ENCODE measurements at regions not wholly inside any gene's neighbourhood (a gene's known extent, or its start where the extent isn't known, plus 50 kb on each side); places are given as distances from the start of the nearest gene placed in this dataset.

DNA sequence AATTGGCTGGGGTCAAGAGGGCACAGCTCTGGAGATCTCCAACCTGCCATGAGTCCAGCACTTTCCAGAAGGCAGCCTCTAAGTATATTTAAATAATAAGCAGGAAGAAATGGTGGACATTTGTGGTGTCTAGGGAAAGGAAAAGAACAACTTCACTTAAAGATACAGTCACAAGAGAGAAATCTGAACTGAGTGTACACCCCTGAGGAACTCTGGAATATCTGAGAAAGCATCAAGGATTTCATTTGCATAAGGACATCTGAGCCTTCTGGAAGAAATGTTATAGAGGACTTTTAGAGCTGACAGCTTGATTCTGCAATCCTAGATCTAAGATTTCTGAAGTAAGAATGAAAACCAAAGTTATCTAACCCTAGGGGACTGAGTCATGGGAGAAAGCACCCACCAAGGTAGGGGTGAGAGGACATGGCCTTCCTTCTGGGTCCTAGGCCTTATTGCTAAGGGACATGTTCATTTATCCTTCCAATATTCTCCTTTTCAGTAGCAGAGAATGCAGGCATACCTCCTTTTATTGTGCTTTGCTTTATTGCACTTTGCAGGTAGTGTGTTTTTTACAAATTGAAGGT, 253.4 kb upstream of the SLC24A2 start:
- H3K27ac ChIP-seq = no peak overlapping the region
- TF ChIP-seq ZFX (IDR thresholded peaks at IDR 0.05; ENCODE audit: borderline replicate concordance) = no peak
- TF ChIP-seq, protein P1, sequence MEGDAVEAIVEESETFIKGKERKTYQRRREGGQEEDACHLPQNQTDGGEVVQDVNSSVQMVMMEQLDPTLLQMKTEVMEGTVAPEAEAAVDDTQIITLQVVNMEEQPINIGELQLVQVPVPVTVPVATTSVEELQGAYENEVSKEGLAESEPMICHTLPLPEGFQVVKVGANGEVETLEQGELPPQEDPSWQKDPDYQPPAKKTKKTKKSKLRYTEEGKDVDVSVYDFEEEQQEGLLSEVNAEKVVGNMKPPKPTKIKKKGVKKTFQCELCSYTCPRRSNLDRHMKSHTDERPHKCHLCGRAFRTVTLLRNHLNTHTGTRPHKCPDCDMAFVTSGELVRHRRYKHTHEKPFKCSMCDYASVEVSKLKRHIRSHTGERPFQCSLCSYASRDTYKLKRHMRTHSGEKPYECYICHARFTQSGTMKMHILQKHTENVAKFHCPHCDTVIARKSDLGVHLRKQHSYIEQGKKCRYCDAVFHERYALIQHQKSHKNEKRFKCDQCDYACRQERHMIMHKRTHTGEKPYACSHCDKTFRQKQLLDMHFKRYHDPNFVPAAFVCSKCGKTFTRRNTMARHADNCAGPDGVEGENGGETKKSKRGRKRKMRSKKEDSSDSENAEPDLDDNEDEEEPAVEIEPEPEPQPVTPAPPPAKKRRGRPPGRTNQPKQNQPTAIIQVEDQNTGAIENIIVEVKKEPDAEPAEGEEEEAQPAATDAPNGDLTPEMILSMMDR (IDR thresholded peaks at IDR 0.05) = no peak

DNA sequence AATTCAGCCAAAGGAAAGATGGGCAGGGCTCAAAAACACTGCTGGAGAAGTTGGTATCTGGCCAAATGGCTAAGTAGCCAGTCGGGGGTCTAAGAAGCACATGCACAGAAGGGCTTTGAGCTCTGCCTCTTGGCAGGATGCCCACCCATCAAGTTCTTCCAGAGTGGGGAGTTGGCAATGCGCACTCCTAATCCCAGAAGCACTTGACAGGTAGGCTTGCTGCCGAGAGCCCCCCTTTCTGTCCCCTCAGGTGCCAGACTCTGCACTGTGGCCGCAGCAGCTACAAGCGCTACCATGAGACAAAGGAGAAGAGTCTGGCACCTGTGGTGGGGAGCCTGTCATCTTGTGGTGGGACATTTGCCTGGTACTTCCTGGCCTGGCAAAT, 252.9 kb upstream of the SLC24A2 start:
- H3K27ac ChIP-seq = no peak overlapping the region

DNA sequence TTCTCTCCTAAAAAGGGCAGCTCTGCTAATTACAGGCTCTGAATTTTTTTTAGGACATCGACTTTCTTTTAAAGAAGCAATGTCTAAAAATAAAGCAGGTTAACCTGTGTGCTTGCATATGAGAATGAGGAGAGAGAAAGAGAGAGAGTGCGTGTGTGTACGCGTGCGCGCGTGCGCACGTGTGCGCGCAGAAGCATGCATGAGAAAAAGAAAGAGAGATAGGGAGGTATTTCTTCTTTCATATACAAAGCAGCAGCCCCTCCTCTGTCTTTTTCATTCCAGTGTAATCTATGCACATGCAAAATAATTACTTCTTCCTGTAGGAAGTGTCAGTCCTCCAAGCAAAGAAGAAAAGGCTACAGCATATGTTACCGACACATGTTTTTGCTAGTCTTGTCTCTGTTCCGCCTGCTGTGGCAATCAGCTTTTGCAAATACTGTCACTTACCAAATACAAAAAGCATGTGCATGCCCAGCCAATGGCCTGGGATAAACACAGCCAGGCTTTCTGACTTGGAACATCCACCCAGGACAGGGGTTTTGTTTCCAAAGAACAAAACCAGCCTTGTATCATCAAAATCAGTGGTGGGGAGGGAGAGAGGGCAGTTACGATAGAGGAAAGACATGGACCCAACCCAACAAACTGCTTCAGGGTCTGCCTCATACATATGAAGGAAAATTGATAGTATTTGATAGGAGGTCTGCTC, 252.3 kb upstream of the SLC24A2 start:
- no peak overlapping the region for H3K27ac ChIP-seq
- TF ChIP-seq, protein P1 (IDR thresholded peaks at IDR 0.05) = no peak
- no peak for TF ChIP-seq ZFX (IDR thresholded peaks at IDR 0.05; ENCODE audit: borderline replicate concordance)

More for the DNA sequence above, 252.9 kb upstream of the SLC24A2 start:
- TF ChIP-seq, protein P1 (IDR thresholded peaks at IDR 0.05) = no peak
- no peak for TF ChIP-seq ZFX (IDR thresholded peaks at IDR 0.05; ENCODE audit: borderline replicate concordance)

DNA sequence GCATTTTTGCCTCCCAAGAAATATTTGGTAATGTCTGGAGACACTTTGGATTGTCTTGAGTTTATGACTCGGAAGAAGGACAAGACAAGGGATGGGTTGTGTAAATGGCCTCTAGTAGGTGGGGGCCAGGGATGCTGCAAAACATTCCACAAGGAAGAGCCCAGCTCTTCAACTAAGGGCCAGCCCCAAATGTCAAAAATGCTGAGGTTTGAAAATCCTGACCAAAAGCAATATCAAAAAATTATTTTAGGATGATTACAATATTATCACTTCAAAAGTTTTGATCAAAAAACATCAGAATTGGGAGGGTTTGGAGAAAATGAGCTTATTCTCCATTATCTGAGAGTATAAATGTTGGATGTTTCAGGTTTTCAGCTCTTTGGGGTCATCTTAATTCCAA, 248.9 kb upstream of the SLC24A2 start:
- no peak for TF ChIP-seq ZFX (IDR thresholded peaks at IDR 0.05; ENCODE audit: borderline replicate concordance)
- TF ChIP-seq, protein P1 (IDR thresholded peaks at IDR 0.05) = no peak
- H3K27ac ChIP-seq = no peak overlapping the region

DNA sequence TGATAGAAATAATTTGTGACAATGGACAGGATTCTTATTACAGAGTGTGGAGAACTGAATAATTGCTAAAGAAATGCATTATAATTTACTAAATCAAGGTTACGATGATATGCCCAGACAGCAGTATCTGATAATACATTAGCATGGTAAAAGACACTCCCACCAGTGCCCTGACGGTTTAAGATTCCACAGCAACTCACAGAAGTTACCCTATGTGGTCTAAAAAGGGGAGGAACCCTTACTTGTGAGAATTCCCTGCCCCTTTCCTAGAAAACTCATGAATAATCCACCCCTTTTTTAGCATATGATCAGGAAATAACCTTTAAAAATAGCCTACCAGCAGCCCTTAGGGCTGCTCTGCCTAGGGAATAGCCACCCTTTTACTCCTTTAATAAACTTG, 244.7 kb upstream of the SLC24A2 start:
- TF ChIP-seq, protein P1 (IDR thresholded peaks at IDR 0.05) = no peak
- no peak for TF ChIP-seq ZFX (IDR thresholded peaks at IDR 0.05; ENCODE audit: borderline replicate concordance)
- H3K27ac ChIP-seq = no peak overlapping the region

DNA sequence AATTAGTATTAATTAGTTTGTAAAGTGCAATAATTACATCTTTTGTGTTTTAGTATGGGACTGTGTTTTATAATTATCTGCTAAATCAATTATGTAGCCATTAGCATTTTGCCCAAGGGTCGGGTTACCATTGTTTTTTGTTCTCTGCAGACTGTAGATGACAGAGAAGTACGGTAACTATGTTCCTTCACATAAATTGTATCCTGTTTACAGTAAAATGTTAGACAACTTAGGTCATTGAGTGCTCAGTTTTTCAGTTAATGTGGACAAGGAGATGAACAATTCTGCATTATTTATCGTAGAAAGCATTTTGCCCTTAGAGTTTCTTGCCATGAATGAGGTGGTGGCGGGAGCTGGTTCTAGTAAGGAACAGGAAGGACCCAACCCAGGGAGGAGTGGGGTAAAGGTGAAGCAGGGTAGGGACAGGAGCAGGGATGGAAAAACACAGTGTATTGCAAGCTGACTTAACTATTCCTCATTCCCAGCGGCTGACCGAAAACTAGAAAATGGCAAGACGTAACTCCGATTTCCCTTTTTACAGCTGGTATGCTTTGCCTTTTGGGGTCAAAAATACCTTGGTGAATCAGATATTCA, 243.7 kb upstream of the SLC24A2 start:
- TF ChIP-seq, protein P1 (IDR thresholded peaks at IDR 0.05) = no peak
- TF ChIP-seq ZFX (IDR thresholded peaks at IDR 0.05; ENCODE audit: borderline replicate concordance) = no peak
- H3K27ac ChIP-seq = no peak overlapping the region

DNA sequence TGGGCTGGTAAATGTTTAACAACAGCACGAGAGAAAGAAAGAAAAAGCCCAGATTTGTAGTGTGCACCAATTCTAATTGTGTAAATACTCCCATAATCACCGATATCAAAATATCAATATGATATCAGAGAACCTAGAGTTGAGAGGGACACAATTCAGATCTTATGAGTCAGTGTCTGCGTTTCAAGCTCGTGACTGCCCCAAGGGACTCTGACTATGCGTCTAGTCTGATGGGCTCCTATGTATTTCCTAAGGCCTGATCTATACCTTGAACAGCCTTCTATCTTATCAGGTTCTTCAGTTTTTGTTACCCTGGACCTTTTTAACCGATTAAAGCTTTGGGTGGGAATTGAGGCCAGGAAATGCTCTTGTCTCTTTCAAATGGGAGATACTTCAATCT, 243.0 kb upstream of the SLC24A2 start:
- TF ChIP-seq, protein P1 (IDR thresholded peaks at IDR 0.05) = no peak
- H3K27ac ChIP-seq = no peak overlapping the region

Measured in 22Rv1 (cell line).